ENCODE measurements at regions not wholly inside any gene's neighbourhood (a gene's known extent, or its start where the extent isn't known, plus 50 kb on each side); places are given as distances from the start of the nearest gene placed in this dataset.

- TF ChIP-seq CTCF (IDR thresholded peaks at IDR 0.05) (no peak), POLR2A (IDR thresholded peaks at IDR 0.05) (no peak)
Observed at GRCh38 chr7:25653384-25653783, 425.1 kb upstream of the NPVF start.
